Putamen (tissue), 1 donor: ENCODE measurements at regions not wholly inside any gene's neighbourhood (a gene's known extent, or its start where the extent isn't known, plus 50 kb on each side); places are given as distances from the start of the nearest gene placed in this dataset.
"Not testable (repeated sequence)": the region's sequence is repeated elsewhere in the genome, so short reads cannot be mapped to it uniquely, and the experiment has no call there.

ENCODE experiments used
- DNase-seq: peaks from one replicate; pipeline ENCODE4 v3.0.0-alpha.2; 2016; ENCODE audit warnings: low spot score

GRCh38 chr10:2106641-2107040 is 369.3 kb upstream of the ADARB2 start:
- no peak for DNase-seq

GRCh38 chr10:2099321-2099720 is 362.0 kb upstream of the ADARB2 start:
- DNase-seq, result no peak

GRCh38 chr10:2097937-2098336 is 360.6 kb upstream of the ADARB2 start:
- no peak for DNase-seq

GRCh38 chr10:2094171-2094570 is 356.8 kb upstream of the ADARB2 start:
- no peak for DNase-seq

- DNase-seq, result no peak
Measured at GRCh38 chr10:2083591-2083990, 346.3 kb upstream of the ADARB2 start.

GRCh38 chr10:2081501-2081900 is 344.2 kb upstream of the ADARB2 start:
- no peak for DNase-seq

GRCh38 chr10:2079603-2080078 is 342.3 kb upstream of the ADARB2 start:
- DNase-seq, result no peak

GRCh38 chr10:2077231-2077630 is 339.9 kb upstream of the ADARB2 start:
- no peak for DNase-seq

- DNase-seq, result no peak
Measured at GRCh38 chr10:2076528-2076927, 339.2 kb upstream of the ADARB2 start.

- DNase-seq, result no peak
Measured at GRCh38 chr10:2067015-2067414, 329.7 kb upstream of the ADARB2 start.

GRCh38 chr10:2054728-2055127 is 317.4 kb upstream of the ADARB2 start:
- DNase-seq, result no peak

GRCh38 chr10:2053805-2054204 is 316.5 kb upstream of the ADARB2 start:
- DNase-seq, result no peak

- DNase-seq, result no peak
Measured at GRCh38 chr10:2051108-2051507, 313.8 kb upstream of the ADARB2 start.

- no peak for DNase-seq
Measured at GRCh38 chr10:2049560-2049959, 312.2 kb upstream of the ADARB2 start.

GRCh38 chr10:2048337-2048973 is 311.1 kb upstream of the ADARB2 start:
- no peak for DNase-seq

GRCh38 chr10:2047679-2048078 is 310.4 kb upstream of the ADARB2 start:
- DNase-seq, result peak; percentile 1

- DNase-seq, result no peak
Measured at GRCh38 chr10:2043379-2043778, 306.1 kb upstream of the ADARB2 start.

GRCh38 chr10:2038036-2038435 is 300.7 kb upstream of the ADARB2 start:
- DNase-seq, result no peak

GRCh38 chr10:2037246-2037645 is 299.9 kb upstream of the ADARB2 start:
- no peak for DNase-seq

- no peak for DNase-seq
Measured at GRCh38 chr10:2036209-2036608, 298.9 kb upstream of the ADARB2 start.

GRCh38 chr10:2030046-2030445 is 292.7 kb upstream of the ADARB2 start:
- no peak for DNase-seq

- no peak for DNase-seq
Measured at GRCh38 chr10:2026936-2027335, 289.6 kb upstream of the ADARB2 start.

GRCh38 chr10:2024750-2025149 is 287.4 kb upstream of the ADARB2 start:
- not testable (repeated sequence) for DNase-seq

GRCh38 chr10:2023687-2024086 is 286.4 kb upstream of the ADARB2 start:
- DNase-seq, result no peak
